GM23338 (cell line): ENCODE measurements at regions not wholly inside any gene's neighbourhood (a gene's known extent, or its start where the extent isn't known, plus 50 kb on each side); places are given as distances from the start of the nearest gene placed in this dataset.

Experiments
- EZH2 ChIP-seq: fragments of 200-600 bp; sonication (generic); IDR thresholded peaks from one replicate; pipeline ENCODE4 v1.8.0; 2017; ENCODE audit warnings: antibody characterized with exemption, mild to moderate bottlenecking, low read depth; ENCODE audit not compliant: unreplicated experiment
- TF ChIP-seq, protein P1 (sequence below), 2 experiments: fragments of 200-600 bp in 1 of 2; sonication (generic) in 1 of 2; conservative IDR thresholded peaks; 2 replicates each; pipeline versions ENCODE4 v1.5.1 to v1.6.1; 2016 to 2017; ENCODE audit warnings: antibody characterized with exemption in 2 of 2, low read depth in 2 of 2, mild to moderate bottlenecking in 2 of 2, moderate library complexity in 1 of 2

DNA sequence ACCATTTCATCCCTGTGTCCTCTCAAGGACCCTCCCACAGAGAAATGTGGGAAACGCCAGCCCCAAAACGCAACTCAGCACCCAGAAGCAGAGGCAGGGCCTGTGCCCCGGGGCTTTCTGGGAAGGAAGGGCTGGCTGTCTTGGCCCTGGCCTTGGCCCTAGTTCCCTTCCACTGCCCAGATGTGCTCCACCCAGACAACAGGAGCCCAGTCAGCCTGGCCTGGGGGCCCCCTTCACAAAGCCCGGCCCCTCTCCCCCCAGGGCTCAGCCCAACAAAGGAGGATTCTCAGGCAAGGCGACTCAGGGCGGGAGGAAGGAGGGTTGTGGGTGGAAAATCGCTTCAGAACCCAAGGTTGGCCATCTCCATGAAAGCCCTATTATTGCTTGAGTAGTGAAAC, 82.5 kb downstream of the PJA1 start:
- TF ChIP-seq, protein P1, sequence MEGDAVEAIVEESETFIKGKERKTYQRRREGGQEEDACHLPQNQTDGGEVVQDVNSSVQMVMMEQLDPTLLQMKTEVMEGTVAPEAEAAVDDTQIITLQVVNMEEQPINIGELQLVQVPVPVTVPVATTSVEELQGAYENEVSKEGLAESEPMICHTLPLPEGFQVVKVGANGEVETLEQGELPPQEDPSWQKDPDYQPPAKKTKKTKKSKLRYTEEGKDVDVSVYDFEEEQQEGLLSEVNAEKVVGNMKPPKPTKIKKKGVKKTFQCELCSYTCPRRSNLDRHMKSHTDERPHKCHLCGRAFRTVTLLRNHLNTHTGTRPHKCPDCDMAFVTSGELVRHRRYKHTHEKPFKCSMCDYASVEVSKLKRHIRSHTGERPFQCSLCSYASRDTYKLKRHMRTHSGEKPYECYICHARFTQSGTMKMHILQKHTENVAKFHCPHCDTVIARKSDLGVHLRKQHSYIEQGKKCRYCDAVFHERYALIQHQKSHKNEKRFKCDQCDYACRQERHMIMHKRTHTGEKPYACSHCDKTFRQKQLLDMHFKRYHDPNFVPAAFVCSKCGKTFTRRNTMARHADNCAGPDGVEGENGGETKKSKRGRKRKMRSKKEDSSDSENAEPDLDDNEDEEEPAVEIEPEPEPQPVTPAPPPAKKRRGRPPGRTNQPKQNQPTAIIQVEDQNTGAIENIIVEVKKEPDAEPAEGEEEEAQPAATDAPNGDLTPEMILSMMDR (conservative IDR thresholded peaks at IDR 0.05; ENCODE audit: low read depth in 2 of 2) = no peak
- no peak for TF ChIP-seq EZH2
